GM06990 (cell line): ENCODE measurements at regions not wholly inside any gene's neighbourhood (a gene's known extent, or its start where the extent isn't known, plus 50 kb on each side); places are given as distances from the start of the nearest gene placed in this dataset.

Source experiments
- DNase-seq: peaks from one replicate; pipeline ENCODE4 v3.0.0-alpha.2; 2011; ENCODE audit not compliant: insufficient read length; ENCODE audit errors: extremely low read depth
- H3K27me3 ChIP-seq: replicated peaks from 2 replicates; pipeline ENCODE4 v1.6.0; 2011; ENCODE audit warnings: low read length; ENCODE audit not compliant: control insufficient read depth, insufficient read depth
- H3K36me3 ChIP-seq: 2 replicates; pipeline ENCODE4 v1.5.1; 2011; ENCODE audit warnings: low read length; ENCODE audit not compliant: control insufficient read depth, insufficient read depth
- H3K4me3 ChIP-seq: replicated peaks from 2 replicates; pipeline ENCODE4 v1.5.1; 2011; ENCODE audit warnings: low read depth, mild to moderate bottlenecking, control low read depth, low read length
- TF ChIP-seq, protein P1 (sequence below): IDR thresholded peaks from 2 replicates; pipeline ENCODE4 v1.5.1; 2011; ENCODE audit warnings: low read length, control low read depth, mild to moderate bottlenecking, inconsistent platforms; ENCODE audit not compliant: insufficient read depth, poor library complexity, severe bottlenecking

DNA sequence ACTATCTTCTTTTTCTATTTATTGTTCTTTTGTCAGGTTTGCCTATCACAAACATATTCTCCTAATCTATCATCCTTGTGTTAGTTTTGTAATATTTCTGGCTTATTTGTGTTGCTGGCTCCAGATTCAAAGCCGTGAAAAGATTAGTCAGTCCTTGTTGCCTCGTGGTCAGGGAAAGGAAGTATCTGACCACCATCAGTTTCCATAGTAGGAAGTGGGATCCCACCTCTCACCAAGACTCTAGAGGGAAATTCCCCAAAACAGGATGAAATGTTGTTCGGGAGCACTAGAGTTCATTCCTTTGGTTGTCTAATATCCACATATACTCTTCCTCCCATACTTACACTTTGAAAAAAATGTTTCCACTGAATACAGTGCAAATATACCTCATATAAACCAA is 131.0 kb upstream of the HUWE1 start:
- TF ChIP-seq, protein P1, sequence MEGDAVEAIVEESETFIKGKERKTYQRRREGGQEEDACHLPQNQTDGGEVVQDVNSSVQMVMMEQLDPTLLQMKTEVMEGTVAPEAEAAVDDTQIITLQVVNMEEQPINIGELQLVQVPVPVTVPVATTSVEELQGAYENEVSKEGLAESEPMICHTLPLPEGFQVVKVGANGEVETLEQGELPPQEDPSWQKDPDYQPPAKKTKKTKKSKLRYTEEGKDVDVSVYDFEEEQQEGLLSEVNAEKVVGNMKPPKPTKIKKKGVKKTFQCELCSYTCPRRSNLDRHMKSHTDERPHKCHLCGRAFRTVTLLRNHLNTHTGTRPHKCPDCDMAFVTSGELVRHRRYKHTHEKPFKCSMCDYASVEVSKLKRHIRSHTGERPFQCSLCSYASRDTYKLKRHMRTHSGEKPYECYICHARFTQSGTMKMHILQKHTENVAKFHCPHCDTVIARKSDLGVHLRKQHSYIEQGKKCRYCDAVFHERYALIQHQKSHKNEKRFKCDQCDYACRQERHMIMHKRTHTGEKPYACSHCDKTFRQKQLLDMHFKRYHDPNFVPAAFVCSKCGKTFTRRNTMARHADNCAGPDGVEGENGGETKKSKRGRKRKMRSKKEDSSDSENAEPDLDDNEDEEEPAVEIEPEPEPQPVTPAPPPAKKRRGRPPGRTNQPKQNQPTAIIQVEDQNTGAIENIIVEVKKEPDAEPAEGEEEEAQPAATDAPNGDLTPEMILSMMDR = no peak
- no peaks in the 10 kb centered on the region for H3K27me3 ChIP-seq

GRCh38 chrX:53813670-53814440 is 127.3 kb upstream of the HUWE1 start:
- no peak for DNase-seq
- H3K36me3 ChIP-seq = no peaks in the 10 kb centered on the region
- no peaks in the 10 kb centered on the region for H3K27me3 ChIP-seq
- TF ChIP-seq, protein P1 = no peak
- H3K4me3 ChIP-seq = no peak overlapping the region

More for the DNA sequence above, 131.0 kb upstream of the HUWE1 start:
- Histone ChIP-seq H3K36me3 (no peaks in the 10 kb centered on the region), H3K4me3 (no peak overlapping the region)
- DNase-seq = no peak

GRCh38 chrX:53798281-53798680 is 111.8 kb upstream of the HUWE1 start:
- Histone ChIP-seq H3K27me3 (no peaks in the 10 kb centered on the region), H3K36me3 (no peaks in the 10 kb centered on the region)
- TF ChIP-seq, protein P1 = no peak

GRCh38 chrX:53795576-53795975 is 109.1 kb upstream of the HUWE1 start:
- TF ChIP-seq, protein P1 = no peak
- no peak for DNase-seq
- Histone ChIP-seq H3K27me3 (no peaks in the 10 kb centered on the region), H3K4me3 (no peak overlapping the region), H3K36me3 (no peaks in the 10 kb centered on the region)

More at GRCh38 chrX:53798281-53798680, 111.8 kb upstream of the HUWE1 start:
- H3K4me3 ChIP-seq = no peak overlapping the region
- no peak for DNase-seq

GRCh38 chrX:53794181-53794580 is 107.7 kb upstream of the HUWE1 start:
- Histone ChIP-seq H3K27me3 (no peaks in the 10 kb centered on the region), H3K4me3 (no peak overlapping the region), H3K36me3 (no peaks in the 10 kb centered on the region)
- DNase-seq = no peak
- TF ChIP-seq, protein P1 = no peak
